ENCODE measurements at regions not wholly inside any gene's neighbourhood (a gene's known extent, or its start where the extent isn't known, plus 50 kb on each side); places are given as distances from the start of the nearest gene placed in this dataset.

GRCh38 chr12:127393896-127394295 lies 873.1 kb upstream of the TMEM132C start:
- DNase-seq: no peak
- Mint-ChIP-seq H3K27ac (ENCODE audit: unreplicated experiment) (no peak overlapping the region), H3K27me3 (ENCODE audit: unreplicated experiment) (no peaks in the 10 kb centered on the region), H3K9me3 (ENCODE audit: low read depth, unreplicated experiment) (peaks cover 7% of the 10 kb centered on the region), H3K4me3 (ENCODE audit: low read depth, unreplicated experiment) (no peak overlapping the region), H3K36me3 (ENCODE audit: insufficient read depth, unreplicated experiment) (no peaks in the 10 kb centered on the region), H3K4me1 (ENCODE audit: low read depth, unreplicated experiment) (no peaks in the 10 kb centered on the region)
- intact Hi-C loops (cut with micrococcal nuclease; ENCODE audit: unreplicated experiment): no loop called here
- CTCF ChIA-PET: no interaction called here
- TF ChIP-seq, protein P1, sequence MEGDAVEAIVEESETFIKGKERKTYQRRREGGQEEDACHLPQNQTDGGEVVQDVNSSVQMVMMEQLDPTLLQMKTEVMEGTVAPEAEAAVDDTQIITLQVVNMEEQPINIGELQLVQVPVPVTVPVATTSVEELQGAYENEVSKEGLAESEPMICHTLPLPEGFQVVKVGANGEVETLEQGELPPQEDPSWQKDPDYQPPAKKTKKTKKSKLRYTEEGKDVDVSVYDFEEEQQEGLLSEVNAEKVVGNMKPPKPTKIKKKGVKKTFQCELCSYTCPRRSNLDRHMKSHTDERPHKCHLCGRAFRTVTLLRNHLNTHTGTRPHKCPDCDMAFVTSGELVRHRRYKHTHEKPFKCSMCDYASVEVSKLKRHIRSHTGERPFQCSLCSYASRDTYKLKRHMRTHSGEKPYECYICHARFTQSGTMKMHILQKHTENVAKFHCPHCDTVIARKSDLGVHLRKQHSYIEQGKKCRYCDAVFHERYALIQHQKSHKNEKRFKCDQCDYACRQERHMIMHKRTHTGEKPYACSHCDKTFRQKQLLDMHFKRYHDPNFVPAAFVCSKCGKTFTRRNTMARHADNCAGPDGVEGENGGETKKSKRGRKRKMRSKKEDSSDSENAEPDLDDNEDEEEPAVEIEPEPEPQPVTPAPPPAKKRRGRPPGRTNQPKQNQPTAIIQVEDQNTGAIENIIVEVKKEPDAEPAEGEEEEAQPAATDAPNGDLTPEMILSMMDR (IDR thresholded peaks at IDR 0.05; ENCODE audit: unreplicated experiment): no peak
- no TSS peak for BruUV-seq (replicated peaks)

DNA sequence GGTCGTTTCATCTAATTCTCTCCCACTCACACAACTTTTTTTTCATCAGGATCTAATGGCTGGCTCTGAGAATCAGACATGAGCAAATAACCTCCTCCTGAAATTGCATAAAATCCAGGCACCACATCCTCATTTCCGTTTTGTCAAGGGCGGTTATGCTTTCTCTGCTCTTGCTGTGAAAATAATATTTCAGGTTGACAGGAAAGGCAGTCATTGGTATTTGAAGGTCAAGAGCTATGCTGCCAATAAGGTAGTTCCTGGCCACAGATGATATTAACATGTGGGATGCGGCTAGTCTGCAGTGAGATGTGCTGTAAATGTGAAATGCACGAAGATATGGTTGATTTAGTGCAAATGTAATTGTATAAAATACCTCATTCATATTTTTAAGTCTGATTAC lies 870.2 kb upstream of the TMEM132C start:
- BruUV-seq (replicated peaks): no TSS peak
- H3K27me3 Mint-ChIP-seq (ENCODE audit: unreplicated experiment): no peaks in the 10 kb centered on the region
- H3K27ac Mint-ChIP-seq (ENCODE audit: unreplicated experiment): no peak overlapping the region
- no peaks in the 10 kb centered on the region for H3K36me3 Mint-ChIP-seq (ENCODE audit: insufficient read depth, unreplicated experiment)
- TF ChIP-seq, protein P1 (IDR thresholded peaks at IDR 0.05; ENCODE audit: unreplicated experiment): no peak
- no peak for DNase-seq
- CTCF ChIA-PET: no interaction called here
- H3K4me3 Mint-ChIP-seq (ENCODE audit: low read depth, unreplicated experiment): no peak overlapping the region
- H3K4me1 Mint-ChIP-seq (ENCODE audit: low read depth, unreplicated experiment): no peaks in the 10 kb centered on the region
- intact Hi-C loops (cut with micrococcal nuclease; ENCODE audit: unreplicated experiment): no loop called here
- peaks cover 9% of the 10 kb centered on the region for H3K9me3 Mint-ChIP-seq (ENCODE audit: low read depth, unreplicated experiment)

DNA sequence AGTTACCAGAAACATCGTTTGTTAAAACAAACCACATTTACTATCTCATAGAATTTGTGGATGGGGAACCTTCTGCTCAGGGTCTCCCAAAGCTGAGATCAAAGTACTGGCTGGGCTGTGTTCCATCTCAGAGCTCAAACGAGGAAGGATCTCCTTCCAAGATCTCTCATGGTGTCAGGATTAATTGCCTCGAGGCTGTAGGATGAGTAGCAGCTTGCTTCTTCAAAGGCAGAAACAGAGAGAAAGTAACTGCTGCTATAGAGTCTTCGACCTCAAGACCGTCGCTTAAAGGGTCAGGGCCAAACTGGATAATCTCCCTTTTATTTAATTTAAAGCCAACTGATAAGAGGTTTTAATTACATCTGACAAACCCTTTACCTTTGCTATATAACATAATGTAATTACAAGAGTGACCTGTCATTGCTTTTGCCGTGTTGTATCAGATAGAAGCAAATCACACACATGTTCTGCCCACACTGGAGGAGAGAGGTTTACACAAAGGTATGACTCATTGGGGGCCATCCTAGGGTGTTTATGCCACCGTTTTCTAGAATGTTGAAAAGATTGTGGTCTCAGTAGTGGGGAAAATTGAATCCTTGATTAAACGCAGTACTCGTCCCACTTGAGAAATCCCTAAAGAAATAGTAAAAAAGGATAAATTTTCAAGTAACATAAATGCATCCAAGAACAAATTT lies 868.8 kb upstream of the TMEM132C start:
- Mint-ChIP-seq H3K36me3 (ENCODE audit: insufficient read depth, unreplicated experiment) (no peaks in the 10 kb centered on the region), H3K4me1 (ENCODE audit: low read depth, unreplicated experiment) (no peaks in the 10 kb centered on the region), H3K27me3 (ENCODE audit: unreplicated experiment) (no peaks in the 10 kb centered on the region), H3K27ac (ENCODE audit: unreplicated experiment) (no peak overlapping the region), H3K9me3 (ENCODE audit: low read depth, unreplicated experiment) (peaks cover 8% of the 10 kb centered on the region), H3K4me3 (ENCODE audit: low read depth, unreplicated experiment) (no peak overlapping the region)
- TF ChIP-seq, protein P1 (IDR thresholded peaks at IDR 0.05; ENCODE audit: unreplicated experiment): no peak
- intact Hi-C loops (cut with micrococcal nuclease; ENCODE audit: unreplicated experiment): no loop called here
- no TSS peak for BruUV-seq (replicated peaks)
- CTCF ChIA-PET: no interaction called here
- no peak for DNase-seq

DNA sequence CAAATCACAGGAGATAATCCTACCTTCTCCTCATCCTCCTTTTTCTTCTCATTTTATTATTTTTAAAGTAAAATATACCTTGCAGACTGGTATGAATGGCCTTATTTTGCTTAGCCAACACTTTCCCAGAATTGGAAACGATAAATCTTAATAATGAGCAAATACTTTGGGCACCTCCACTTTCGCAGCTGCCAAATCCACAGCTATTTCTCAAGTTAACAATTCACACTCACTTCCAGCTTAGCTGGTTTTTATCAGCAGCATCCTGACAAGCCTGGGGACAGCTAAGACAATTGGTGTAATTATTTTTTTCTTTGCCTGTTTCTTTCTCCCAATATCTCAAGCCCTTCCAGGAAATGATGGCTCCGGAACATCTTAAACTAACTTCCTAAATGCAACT lies 867.5 kb upstream of the TMEM132C start:
- CTCF ChIA-PET: no interaction called here
- H3K4me1 Mint-ChIP-seq (ENCODE audit: low read depth, unreplicated experiment): no peaks in the 10 kb centered on the region
- intact Hi-C loops (cut with micrococcal nuclease; ENCODE audit: unreplicated experiment): no loop called here

More for the DNA sequence above, 867.5 kb upstream of the TMEM132C start:
- Mint-ChIP-seq H3K27ac (ENCODE audit: unreplicated experiment) (no peak overlapping the region), H3K4me3 (ENCODE audit: low read depth, unreplicated experiment) (no peak overlapping the region), H3K36me3 (ENCODE audit: insufficient read depth, unreplicated experiment) (no peaks in the 10 kb centered on the region), H3K27me3 (ENCODE audit: unreplicated experiment) (no peaks in the 10 kb centered on the region), H3K9me3 (ENCODE audit: low read depth, unreplicated experiment) (peaks cover 8% of the 10 kb centered on the region)
- no peak for DNase-seq
- no TSS peak for BruUV-seq (replicated peaks)
- TF ChIP-seq, protein P1 (IDR thresholded peaks at IDR 0.05; ENCODE audit: unreplicated experiment): no peak
